ENCODE measurements at regions not wholly inside any gene's neighbourhood (a gene's known extent, or its start where the extent isn't known, plus 50 kb on each side); places are given as distances from the start of the nearest gene placed in this dataset.

GRCh38 chr12:25617991-25618390, 64.9 kb upstream of the LMNTD1 start:
- TF ChIP-seq CTCF (optimal IDR thresholded peaks at IDR 0.05 in 1 of 3, IDR thresholded peaks at IDR 0.05 in 1 of 3, conservative IDR thresholded peaks at IDR 0.05 in 1 of 3; ENCODE audit: extremely low read depth in 1 of 3, insufficient read depth in 2 of 3, low read length in 3 of 3) (no peak), EZH2 (IDR thresholded peaks at IDR 0.05; ENCODE audit: low read length) (no peak)
